HG03565 (cell line): ENCODE measurements at regions not wholly inside any gene's neighbourhood (a gene's known extent, or its start where the extent isn't known, plus 50 kb on each side); places are given as distances from the start of the nearest gene placed in this dataset.
"Not testable (repeated sequence)": the region's sequence is repeated elsewhere in the genome, so short reads cannot be mapped to it uniquely, and the experiment has no call there.

Experiments used
- ATAC-seq: cut with Tn5 transposase; IDR thresholded peaks from one replicate; pipeline ENCODE4 v1.9.1; 2021; ENCODE audit warnings: mild to moderate bottlenecking, moderate library complexity; ENCODE audit not compliant: unreplicated experiment

DNA sequence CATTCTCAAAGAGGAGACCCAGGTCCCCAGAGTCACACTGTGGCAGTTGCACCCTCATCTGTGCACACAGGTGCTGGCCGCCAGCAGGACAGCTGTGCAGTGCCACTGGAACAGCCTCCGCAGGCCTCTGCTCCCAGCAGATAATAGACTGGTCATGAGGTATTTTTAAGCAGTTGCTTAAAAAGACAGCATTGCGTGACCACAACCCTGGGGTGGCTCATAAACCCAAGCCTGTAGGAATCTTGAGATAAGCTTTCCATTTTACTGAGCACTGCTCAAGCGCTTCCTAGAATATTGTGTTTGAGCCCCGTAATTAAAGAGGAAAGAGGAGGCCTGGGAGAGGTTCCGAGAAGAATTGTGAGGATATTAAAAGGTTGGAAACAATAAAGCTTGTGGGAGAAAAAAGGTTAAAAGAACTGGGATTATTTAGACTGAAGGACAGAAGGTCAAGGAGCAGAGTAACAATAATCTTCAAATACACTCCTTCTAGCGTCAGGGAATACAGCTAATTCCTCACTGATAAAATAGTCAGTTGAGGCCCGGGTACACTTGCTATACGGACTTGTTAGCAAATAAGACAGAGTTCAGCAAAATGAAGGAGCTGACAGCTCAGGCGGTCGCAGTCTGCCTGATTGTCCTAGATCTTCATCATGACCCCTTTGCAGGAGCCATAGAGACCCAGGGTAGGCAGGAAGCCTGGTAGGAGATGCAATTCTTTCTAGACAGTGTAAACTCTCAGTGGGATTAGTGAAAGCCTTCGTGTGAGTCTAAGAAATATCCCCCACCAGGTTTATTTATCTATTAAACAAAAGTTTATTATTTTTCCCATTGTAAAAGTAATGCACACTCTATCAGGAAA, 86.2 kb upstream of the KIT start:
- no peak for ATAC-seq

DNA sequence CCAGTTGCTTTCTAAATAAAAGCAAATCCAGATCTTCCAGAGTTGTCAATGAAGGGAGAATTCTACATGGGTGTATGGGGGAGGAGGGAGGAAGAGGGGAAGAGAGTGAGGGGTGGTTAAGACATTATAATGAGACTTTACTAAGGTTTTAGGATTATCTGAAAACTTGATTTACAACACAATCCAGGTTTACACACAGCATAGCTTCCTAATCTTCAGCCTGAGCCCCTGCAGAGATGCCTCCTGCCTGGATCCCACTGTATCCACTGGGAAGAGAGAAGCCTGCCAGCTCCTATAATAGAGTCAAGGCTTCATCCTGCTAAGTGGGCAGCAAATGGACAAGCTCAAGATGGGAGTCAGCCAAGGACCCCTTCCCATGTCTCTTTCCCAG, 85.6 kb upstream of the KIT start:
- no peak for ATAC-seq

GRCh38 chr4:54574500-54574899, 83.3 kb upstream of the KIT start:
- no peak for ATAC-seq

DNA sequence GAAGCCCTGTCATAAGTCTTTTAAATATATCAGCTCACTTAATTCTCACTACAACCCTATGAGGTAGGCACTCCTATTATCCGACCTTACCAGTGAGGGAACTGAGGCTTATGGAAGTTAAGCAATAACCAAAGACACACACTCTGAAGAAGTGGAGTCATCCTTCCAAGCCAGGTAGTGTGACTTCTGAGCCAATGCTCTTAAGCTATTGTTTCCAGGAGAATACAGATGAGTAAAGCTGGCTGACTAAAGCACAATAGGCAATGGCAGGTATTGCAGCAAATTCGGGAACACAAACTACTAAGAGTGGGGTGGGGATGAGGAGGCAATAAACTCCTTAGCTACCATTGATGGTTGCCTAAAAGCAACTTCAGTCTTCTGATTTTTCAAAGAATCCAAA, 81.8 kb upstream of the KIT start:
- ATAC-seq: no peak

- no peak for ATAC-seq
These were observed 76.0 kb upstream of the KIT start for GRCh38 chr4:54581807-54582206.

DNA sequence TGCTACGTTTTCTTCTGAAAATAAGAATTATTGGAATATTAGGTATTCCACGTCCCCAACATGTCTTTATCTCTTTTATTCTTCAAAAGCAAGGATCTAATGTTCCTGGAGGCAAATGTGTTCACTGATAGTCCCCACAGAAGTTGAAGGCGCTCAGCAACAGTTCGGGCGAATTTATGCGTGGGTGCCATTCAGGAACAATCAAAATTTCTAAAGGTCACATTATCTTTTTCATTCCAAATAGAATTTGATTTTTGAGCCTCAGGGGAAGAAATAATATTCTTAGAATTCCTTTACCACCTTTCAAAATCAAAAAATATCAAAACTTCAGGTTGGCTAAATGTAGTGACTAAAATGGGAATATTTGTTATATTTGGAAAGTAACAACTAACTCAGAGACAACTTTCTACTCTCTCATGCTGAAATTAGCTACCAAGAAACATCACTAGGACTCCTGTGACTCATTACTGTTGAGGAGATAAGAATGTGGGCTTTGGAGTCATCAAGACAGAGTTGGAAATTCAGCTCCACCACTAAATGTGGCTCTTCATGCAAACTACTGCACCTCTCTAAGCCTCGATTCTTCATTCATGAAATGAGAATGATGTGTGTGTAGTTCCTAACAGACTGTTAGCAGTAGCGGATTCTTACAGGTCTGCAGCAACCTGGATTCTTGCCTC, 72.3 kb upstream of the KIT start:
- no peak for ATAC-seq

- ATAC-seq: no peak
These were observed 71.3 kb upstream of the KIT start for GRCh38 chr4:54586320-54586955.

- no peak for ATAC-seq
These were observed 70.5 kb upstream of the KIT start for GRCh38 chr4:54587107-54587891.

GRCh38 chr4:54588404-54588803, 69.4 kb upstream of the KIT start:
- no peak for ATAC-seq

DNA sequence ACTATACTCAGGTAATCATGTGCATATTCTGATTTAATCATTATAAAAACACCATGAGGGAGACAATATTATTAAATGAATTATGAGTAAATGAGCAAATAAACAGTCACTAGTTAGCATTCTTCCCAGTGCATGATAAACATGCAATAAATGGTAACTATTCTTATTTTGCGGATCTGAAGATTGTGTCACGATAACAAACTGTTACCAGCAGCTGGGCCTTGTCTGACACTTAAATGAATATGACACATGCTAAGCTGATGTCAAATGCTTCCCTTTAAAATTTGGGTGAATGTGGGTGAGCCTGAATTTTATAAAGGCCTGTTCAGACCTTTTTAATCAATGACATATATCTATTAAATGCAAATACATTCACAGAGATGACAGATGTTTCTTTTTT, 68.2 kb upstream of the KIT start:
- no peak for ATAC-seq

DNA sequence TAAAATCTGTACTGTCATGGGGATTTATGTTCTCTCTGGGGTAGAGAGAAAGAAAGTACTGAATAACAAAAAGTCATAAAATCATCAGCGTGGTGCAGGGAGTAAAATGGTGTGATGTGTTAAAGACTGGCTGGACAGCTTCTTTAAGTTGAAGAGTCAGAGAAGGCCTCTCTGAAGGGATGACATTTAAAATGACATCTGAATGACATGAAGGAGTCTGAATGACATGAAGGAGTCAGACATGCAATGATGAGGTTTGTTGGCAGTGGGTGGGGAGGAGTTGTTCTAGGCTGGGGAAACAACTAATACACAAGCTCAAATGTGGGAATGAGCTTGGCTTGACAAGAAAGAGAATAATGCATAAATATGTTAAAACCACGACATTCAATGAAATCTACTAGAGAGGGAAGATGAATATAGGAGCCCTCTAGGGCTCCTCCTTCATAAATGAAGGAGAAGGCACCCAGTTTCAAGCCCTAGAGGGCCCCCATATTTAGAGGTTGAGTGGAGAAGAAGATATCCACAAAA, 63.9 kb upstream of the KIT start:
- ATAC-seq: no peak

GRCh38 chr4:54596201-54596600, 61.6 kb upstream of the KIT start:
- ATAC-seq: no peak

DNA sequence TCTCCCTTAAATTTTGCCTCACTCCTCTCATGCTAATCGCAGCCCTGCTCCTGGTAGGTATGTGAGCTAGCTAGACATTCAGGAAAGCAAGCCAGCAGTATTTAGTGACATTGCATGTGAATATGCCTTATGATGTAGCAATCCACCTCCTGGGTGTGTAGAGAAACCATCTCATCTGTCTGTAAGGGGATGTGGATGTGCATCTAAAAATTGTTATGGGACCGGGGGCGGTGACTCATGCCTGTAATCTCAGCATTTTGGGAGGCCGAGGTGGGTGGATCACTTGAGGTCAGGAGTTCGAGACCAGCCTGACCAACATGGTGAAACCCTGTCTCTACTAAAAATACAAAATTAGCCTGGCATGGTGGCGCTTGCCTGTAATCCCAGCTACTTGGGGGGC, 60.1 kb upstream of the KIT start:
- not testable (repeated sequence) for ATAC-seq

- not testable (repeated sequence) for ATAC-seq
These were observed 55.6 kb upstream of the KIT start for GRCh38 chr4:54602175-54602574.

- ATAC-seq: no peak
These were observed 50.7 kb upstream of the KIT start for GRCh38 chr4:54607067-54607466.

DNA sequence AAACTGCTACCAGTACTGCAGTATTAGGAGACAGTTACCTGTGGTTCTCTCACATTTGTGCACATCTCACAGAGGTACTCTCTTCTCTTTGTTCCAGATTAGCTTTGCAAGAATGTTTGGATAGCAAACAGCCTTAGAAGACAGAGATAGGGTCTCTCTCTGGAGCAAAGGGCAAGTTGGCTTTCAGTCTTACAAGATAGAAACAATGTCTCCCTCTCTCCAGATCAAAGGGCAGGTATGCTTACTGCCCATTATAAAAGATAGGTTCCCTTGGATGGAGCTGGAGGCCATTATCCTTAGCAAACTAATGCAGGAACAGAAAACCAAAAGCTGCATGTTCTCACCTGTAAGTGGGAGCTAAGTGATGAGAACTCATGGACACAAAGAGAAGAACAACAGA, 50.2 kb upstream of the KIT start:
- ATAC-seq: no peak
